ENCODE measurements at regions not wholly inside any gene's neighbourhood (a gene's known extent, or its start where the extent isn't known, plus 50 kb on each side); places are given as distances from the start of the nearest gene placed in this dataset.
A peak's percentile ranks its signal among the peaks of the same experiment; 100 is the strongest.

- DNase-seq = no peak
Observed at GRCh38 chr9:80020056-80020455, 448.3 kb downstream of the TLE4 start.

GRCh38 chr9:80013891-80014290, 442.1 kb downstream of the TLE4 start:
- DNase-seq = no peak

- no peak for DNase-seq
Observed at GRCh38 chr9:80012557-80013330, 441.0 kb downstream of the TLE4 start.

- no peak for DNase-seq
Observed at GRCh38 chr9:80009204-80009603, 437.4 kb downstream of the TLE4 start.

GRCh38 chr9:80004714-80005113, 432.9 kb downstream of the TLE4 start:
- DNase-seq = no peak

- DNase-seq = no peak
Observed at GRCh38 chr9:79990536-79990935, 418.8 kb downstream of the TLE4 start.

- no peak for DNase-seq
Observed at GRCh38 chr9:79989079-79989478, 417.3 kb downstream of the TLE4 start.

- DNase-seq = no peak
Observed at GRCh38 chr9:79988126-79988525, 416.4 kb downstream of the TLE4 start.

- no peak for DNase-seq
Observed at GRCh38 chr9:79986437-79986836, 414.7 kb downstream of the TLE4 start.

GRCh38 chr9:79985772-79986171, 414.0 kb downstream of the TLE4 start:
- no peak for DNase-seq

- DNase-seq = no peak
Observed at GRCh38 chr9:79985264-79985663, 413.5 kb downstream of the TLE4 start.

- no peak for DNase-seq
Observed at GRCh38 chr9:79984429-79985067, 412.8 kb downstream of the TLE4 start.

GRCh38 chr9:79980432-79980831, 408.7 kb downstream of the TLE4 start:
- DNase-seq = no peak

- DNase-seq = no peak
Observed at GRCh38 chr9:79977510-79978197, 405.9 kb downstream of the TLE4 start.

GRCh38 chr9:79977074-79977435, 405.3 kb downstream of the TLE4 start:
- DNase-seq = no peak

- DNase-seq = no peak
Observed at GRCh38 chr9:79976257-79977073, 404.7 kb downstream of the TLE4 start.

GRCh38 chr9:79975621-79976256, 404.0 kb downstream of the TLE4 start:
- DNase-seq = no peak

GRCh38 chr9:79974806-79975422, 403.1 kb downstream of the TLE4 start:
- no peak for DNase-seq

GRCh38 chr9:79973627-79974026, 401.9 kb downstream of the TLE4 start:
- DNase-seq = no peak

- DNase-seq = peak; percentile 7
Observed at GRCh38 chr9:79970146-79970425, 398.3 kb downstream of the TLE4 start.

- peak; percentile 58 for DNase-seq
Observed at GRCh38 chr9:79969393-79970145, 397.8 kb downstream of the TLE4 start.

- DNase-seq = no peak
Observed at GRCh38 chr9:79968533-79968932, 396.8 kb downstream of the TLE4 start.
